Activated naive CD4-positive, alpha-beta T cell treated with anti-CD3 and anti-CD28 coated beads, Interleukin-2, amount 50 U/mL, for 24 hours (primary cell): ENCODE measurements at regions not wholly inside any gene's neighbourhood (a gene's known extent, or its start where the extent isn't known, plus 50 kb on each side); places are given as distances from the start of the nearest gene placed in this dataset.

Experiments
- H3K27ac Mint-ChIP-seq: one replicate; pipeline ENCODE4 v1.8.0; 2021; ENCODE audit warnings: mild to moderate bottlenecking, mixed read lengths
- H3K27me3 Mint-ChIP-seq: one replicate; pipeline ENCODE4 v1.8.0; 2021; ENCODE audit warnings: mixed read lengths
- H3K36me3 Mint-ChIP-seq: one replicate; pipeline ENCODE4 v1.8.0; 2021; ENCODE audit warnings: mixed read lengths
- H3K4me1 Mint-ChIP-seq: one replicate; pipeline ENCODE4 v1.8.0; 2021; ENCODE audit warnings: mixed read lengths
- H3K4me3 Mint-ChIP-seq: one replicate; pipeline ENCODE4 v1.8.0; 2021; ENCODE audit warnings: mild to moderate bottlenecking, mixed read lengths
- H3K9me3 Mint-ChIP-seq: one replicate; pipeline ENCODE4 v1.8.0; 2021; ENCODE audit warnings: mixed read lengths

DNA sequence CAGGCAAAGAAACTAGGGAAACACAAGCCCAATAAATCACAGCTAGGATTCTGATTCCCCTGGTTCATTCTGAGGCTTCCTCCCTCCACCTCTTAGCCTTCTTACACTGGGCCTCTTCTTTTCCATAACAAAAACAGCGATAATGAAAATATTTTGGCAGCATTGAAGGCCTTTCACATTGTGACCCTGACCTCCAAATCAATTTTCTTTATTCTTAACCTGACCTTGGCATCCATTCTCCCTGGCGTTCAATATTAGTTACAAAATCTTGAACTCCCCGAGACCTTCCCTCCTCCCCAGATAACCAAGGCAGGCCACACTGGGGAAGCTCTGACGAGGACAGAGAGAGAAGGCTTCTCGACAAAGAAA, 399.9 kb downstream of the ZSWIM6 start:
- no peaks in the 10 kb centered on the region for H3K9me3 Mint-ChIP-seq
- no peaks in the 10 kb centered on the region for H3K36me3 Mint-ChIP-seq
- no peaks in the 10 kb centered on the region for H3K4me1 Mint-ChIP-seq
- H3K27me3 Mint-ChIP-seq = peaks cover 8% of the 10 kb centered on the region
- no peak overlapping the region for H3K27ac Mint-ChIP-seq
- no peak overlapping the region for H3K4me3 Mint-ChIP-seq

DNA sequence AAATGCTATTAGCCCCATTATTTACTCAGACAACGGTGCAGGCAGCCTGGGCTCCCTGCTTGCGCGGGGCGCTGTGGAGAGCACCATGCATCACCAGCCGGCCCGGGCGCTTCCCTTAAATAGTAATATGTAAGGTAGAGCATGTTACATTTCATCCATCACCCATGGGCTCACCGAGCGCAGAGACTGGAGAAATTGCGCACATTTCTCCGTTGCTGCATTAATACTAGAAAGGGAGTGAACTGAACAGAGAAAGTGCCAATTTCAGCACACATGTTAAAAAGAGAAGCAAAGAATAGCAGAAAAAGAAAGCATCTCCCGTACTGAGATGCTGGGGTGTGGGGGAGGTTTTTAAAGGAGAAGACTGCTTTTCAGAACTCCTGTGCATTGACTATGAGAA, 400.3 kb downstream of the ZSWIM6 start:
- H3K36me3 Mint-ChIP-seq = no peaks in the 10 kb centered on the region
- no peaks in the 10 kb centered on the region for H3K9me3 Mint-ChIP-seq
- no peak overlapping the region for H3K4me3 Mint-ChIP-seq
- no peak overlapping the region for H3K27ac Mint-ChIP-seq
- no peaks in the 10 kb centered on the region for H3K4me1 Mint-ChIP-seq
- H3K27me3 Mint-ChIP-seq = peaks cover 8% of the 10 kb centered on the region

DNA sequence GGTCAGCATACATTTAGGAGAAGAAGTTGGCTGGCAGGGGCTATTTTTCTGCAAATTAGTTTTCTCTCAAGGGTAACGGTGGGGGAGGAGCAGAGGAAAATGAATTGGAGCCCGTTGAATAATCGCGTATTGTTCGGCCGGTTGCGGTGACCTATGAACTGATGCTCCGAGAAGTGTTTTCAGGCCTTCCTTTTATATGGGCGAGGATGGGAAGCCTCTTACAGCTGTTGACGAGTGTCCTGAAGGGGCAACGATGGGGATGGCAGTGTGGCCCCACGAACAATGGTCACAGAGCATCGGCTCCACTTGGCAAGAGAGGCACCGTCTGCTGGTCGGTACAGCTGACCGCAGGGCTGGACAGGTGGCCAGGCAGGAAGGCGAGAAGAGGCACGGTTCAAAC, 400.7 kb downstream of the ZSWIM6 start:
- no peaks in the 10 kb centered on the region for H3K4me1 Mint-ChIP-seq
- peaks cover 8% of the 10 kb centered on the region for H3K27me3 Mint-ChIP-seq
- no peak overlapping the region for H3K27ac Mint-ChIP-seq
- H3K36me3 Mint-ChIP-seq = no peaks in the 10 kb centered on the region
- no peaks in the 10 kb centered on the region for H3K9me3 Mint-ChIP-seq
- H3K4me3 Mint-ChIP-seq = no peak overlapping the region

DNA sequence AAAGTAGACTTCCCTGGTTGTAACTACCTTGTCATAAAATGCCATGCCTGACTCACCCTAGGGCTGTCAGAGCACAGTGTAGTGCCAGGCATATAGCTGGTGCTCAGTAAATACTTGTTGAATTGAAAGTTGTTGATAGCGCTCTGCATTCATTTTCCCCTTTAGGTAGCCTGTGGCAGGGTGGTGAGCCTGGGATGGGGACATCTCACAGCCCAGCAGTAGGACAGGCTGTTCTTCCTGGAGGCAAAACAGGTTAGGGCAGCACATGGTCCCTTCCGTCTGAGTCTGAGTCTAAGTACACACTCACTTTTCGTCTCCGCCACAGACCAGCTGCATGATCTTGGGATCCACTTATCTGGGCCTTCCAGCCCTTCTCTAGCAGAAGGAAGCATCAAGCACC, 401.9 kb downstream of the ZSWIM6 start:
- peaks cover 2% of the 10 kb centered on the region for H3K27me3 Mint-ChIP-seq
- no peaks in the 10 kb centered on the region for H3K36me3 Mint-ChIP-seq
- no peaks in the 10 kb centered on the region for H3K9me3 Mint-ChIP-seq
- no peak overlapping the region for H3K27ac Mint-ChIP-seq
- H3K4me3 Mint-ChIP-seq = no peak overlapping the region
- H3K4me1 Mint-ChIP-seq = no peaks in the 10 kb centered on the region

DNA sequence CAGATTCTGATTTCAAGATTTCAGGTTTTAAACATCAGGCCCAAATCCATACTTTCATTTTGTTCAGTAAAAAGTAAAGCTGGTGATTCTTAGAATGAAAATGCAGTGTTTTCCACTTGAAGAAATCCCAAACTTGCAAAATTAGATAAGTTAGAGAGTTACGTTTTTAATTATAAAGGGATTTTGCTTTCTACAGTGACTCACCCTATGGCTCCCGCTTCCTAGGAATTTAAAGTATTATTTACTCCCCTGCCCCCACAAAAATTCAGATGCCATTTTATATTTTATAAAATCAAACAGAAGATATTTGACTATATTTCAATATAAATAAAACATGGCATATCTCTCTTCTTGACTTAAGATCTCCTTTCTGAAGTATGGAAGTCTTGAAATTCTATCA, 402.9 kb downstream of the ZSWIM6 start:
- Mint-ChIP-seq H3K27me3 (peaks cover 2% of the 10 kb centered on the region), H3K4me1 (no peaks in the 10 kb centered on the region), H3K27ac (no peak overlapping the region), H3K9me3 (no peaks in the 10 kb centered on the region), H3K4me3 (no peak overlapping the region), H3K36me3 (no peaks in the 10 kb centered on the region)

DNA sequence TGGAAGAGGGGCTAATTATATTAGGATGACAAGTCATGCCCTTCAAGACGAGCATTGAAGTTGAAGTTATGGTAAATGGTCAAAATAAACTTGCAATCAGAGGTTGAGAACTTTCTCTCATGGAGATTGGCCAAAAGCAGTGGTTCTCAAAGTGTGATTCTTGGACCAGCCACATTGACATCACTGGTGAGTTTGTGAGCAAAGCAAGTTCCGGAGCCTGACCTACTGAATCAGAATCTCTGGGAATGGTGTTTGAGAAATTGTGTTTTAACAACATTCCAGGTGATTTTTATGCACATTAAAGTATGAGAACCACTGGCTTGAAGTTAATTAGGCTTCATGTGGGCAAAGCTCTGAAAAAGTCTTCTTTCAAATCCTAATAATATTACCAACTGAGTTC, 403.5 kb downstream of the ZSWIM6 start:
- Mint-ChIP-seq H3K9me3 (no peaks in the 10 kb centered on the region), H3K27ac (no peak overlapping the region), H3K27me3 (no peaks in the 10 kb centered on the region), H3K4me3 (no peak overlapping the region), H3K36me3 (no peaks in the 10 kb centered on the region), H3K4me1 (no peaks in the 10 kb centered on the region)

DNA sequence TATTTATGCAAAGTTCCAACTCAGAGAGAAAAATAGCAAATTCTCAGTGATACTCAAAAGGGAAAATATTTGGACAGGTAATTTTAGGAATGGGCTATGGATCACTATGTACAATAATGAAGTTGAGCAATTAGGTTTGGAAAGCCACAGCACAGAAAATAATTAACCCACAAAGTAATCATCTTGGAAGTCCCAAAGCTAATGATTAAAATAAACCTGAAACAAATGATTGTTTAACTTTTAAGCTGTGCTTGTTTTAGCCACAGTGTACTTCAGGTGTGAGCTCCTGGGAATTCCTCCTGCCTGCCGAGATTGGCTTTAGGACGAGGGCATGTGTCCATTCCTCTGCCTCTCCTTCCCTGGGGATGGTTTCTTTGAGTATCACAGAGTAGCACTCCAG, 403.9 kb downstream of the ZSWIM6 start:
- no peaks in the 10 kb centered on the region for H3K36me3 Mint-ChIP-seq
- no peaks in the 10 kb centered on the region for H3K9me3 Mint-ChIP-seq
- H3K27me3 Mint-ChIP-seq = no peaks in the 10 kb centered on the region
- no peak overlapping the region for H3K4me3 Mint-ChIP-seq
- no peak overlapping the region for H3K27ac Mint-ChIP-seq
- no peaks in the 10 kb centered on the region for H3K4me1 Mint-ChIP-seq

DNA sequence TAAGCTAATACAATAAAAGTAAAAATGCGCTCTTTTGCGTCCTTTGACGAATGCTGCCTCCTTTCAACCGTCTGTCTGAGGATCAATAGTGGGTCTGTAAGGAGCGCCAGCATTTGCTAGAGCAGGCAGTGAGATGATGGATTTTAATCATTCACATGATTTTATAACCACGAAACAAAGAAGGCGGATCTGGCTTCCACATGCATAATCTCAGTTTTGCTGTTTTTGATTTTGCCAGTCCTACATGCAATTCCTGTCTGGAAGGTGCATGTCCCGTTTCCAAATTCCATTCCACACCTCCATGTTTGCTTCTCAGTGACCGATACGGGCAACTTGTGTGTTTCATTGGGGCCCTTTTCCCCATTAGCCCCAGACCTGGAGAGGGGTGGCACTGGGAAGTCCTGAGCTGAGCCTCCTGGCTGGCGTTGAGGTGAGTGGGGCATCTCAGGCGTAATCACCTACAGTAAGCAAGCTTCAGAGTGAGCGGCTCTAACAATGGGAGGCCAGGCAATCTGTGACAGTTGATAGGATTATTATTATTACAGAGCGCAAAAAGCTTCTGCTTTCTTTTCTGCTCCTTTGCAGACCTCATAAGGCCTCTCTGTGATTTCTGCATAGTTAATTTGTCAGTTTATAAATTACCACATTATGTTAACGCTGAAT, 405.4 kb downstream of the ZSWIM6 start:
- Mint-ChIP-seq H3K27ac (no peak overlapping the region), H3K4me1 (no peaks in the 10 kb centered on the region), H3K9me3 (no peaks in the 10 kb centered on the region), H3K27me3 (peaks cover 2% of the 10 kb centered on the region), H3K4me3 (no peak overlapping the region), H3K36me3 (no peaks in the 10 kb centered on the region)

DNA sequence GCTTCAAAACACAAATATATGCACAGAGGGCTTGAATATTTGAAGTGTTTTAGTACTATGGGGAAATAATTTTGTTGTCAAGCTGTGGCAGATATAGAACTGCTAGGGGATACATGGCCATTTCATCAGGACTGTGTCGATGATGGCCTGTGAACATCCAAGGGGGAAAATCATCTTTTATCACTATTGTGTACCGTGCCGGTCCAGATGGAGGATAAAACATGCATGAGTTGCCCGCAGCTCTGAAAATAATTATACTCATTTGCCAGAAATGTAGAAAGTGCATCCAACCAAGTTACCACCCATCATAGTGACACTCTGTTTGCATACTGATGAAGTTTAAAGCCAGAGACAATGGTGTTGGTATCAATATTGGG, 405.9 kb downstream of the ZSWIM6 start:
- Mint-ChIP-seq H3K9me3 (no peaks in the 10 kb centered on the region), H3K4me1 (no peaks in the 10 kb centered on the region), H3K4me3 (no peak overlapping the region), H3K36me3 (no peaks in the 10 kb centered on the region), H3K27me3 (peaks cover 2% of the 10 kb centered on the region), H3K27ac (no peak overlapping the region)

DNA sequence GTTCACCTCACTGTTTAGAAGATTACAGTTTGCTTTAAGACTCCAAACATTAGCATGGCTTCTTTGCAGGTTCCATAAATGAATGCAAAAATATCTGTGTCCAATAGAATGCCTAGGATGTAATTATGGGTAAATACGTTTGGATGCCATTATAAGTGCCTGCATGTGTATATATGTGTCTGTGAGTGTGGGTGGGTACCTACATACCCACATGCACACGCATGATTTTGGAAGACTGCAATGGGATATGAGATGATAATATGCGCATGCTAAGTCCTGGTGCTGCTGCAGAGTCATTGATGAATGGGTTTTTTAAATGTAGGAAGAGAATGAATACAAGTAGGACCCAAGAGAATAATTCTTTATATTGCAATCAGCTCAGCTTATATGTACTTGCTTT, 406.4 kb downstream of the ZSWIM6 start:
- Mint-ChIP-seq H3K27ac (no peak overlapping the region), H3K4me1 (no peaks in the 10 kb centered on the region), H3K27me3 (peaks cover 2% of the 10 kb centered on the region), H3K4me3 (no peak overlapping the region), H3K36me3 (no peaks in the 10 kb centered on the region), H3K9me3 (no peaks in the 10 kb centered on the region)

DNA sequence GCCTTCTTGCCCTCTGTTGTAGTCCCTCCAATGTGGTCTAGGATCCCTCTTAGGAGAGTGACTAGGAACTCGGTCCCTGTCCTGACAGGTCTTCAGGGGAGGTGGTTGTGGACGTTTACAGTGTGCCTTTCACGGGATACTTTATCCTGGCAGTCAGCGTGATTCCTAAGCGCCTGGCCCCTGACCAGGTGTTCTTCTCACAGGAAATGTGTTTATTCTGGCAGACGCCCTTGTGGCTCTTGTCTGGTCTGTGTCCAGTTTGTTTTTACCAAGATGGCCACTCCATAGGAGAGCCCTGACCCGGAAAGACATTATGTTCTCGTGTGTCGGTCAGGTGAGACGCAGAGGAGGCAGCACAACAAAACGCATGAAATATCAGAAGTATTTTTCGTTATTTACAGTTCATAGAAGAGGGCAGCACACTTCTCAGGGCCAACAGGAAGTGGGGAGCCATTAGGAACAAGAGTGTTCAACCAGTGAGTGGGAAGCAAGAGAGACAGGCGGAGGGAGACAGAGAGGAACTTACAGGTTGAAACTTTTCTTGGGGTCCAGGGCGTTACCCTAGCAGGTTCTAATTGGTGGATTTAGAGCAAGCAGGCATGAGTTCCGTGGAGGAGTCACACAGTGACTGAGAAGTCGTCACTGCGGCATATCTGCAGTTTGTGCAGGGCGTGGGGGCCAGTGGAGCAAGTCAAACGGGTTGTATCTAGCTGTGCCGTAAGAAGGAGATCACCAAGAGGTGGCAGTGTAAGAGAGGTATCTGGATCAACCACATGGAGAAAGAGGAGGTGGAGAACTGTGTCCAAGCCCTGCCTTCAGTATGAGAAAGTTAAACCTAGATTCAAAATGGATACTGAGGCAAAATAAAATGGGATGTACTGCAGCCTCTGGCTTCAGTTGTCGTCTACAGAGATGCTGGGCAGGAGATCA, 412.9 kb downstream of the ZSWIM6 start:
- peaks cover 2% of the 10 kb centered on the region for H3K27me3 Mint-ChIP-seq
- no peaks in the 10 kb centered on the region for H3K4me1 Mint-ChIP-seq
- H3K27ac Mint-ChIP-seq = no peak overlapping the region
- H3K36me3 Mint-ChIP-seq = no peaks in the 10 kb centered on the region
- H3K9me3 Mint-ChIP-seq = peaks cover 4% of the 10 kb centered on the region
- H3K4me3 Mint-ChIP-seq = no peak overlapping the region

DNA sequence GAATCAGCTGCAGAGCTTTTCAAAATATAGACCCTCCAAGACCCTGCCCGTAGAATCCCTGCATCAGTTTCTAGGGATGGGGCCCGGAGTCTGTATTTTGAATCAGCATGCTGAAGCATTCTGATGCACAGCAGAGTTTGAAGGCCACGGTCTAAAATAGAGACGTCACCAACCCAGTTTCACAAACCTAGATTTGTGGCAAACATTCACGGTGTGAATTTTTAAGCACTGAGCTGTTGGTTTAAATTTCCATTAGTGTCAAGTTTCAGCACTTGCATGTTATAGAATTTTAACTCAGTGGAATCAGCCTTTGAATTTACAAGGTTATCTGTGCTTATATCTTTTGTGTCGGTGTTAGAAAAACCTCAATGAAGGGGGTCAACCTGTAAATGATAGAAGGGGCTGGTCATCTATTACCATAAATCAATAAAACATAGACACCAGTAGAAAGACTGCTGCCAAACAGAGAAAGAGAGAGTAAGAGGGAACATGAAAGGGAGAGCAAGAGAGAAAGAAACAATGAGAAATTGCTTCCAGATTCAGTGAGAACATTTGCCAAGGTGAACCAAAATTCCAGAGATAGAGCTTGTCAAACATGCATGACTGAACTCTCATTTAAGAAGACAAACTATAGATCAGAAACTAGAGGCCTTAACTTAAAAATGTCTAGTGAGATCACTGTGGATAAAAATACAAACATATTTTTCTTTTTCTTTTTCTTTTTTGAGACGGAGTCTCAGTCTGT, 414.9 kb downstream of the ZSWIM6 start:
- Mint-ChIP-seq H3K4me3 (no peak overlapping the region), H3K36me3 (no peaks in the 10 kb centered on the region), H3K27ac (no peak overlapping the region), H3K4me1 (no peaks in the 10 kb centered on the region), H3K27me3 (no peaks in the 10 kb centered on the region), H3K9me3 (peaks cover 4% of the 10 kb centered on the region)

DNA sequence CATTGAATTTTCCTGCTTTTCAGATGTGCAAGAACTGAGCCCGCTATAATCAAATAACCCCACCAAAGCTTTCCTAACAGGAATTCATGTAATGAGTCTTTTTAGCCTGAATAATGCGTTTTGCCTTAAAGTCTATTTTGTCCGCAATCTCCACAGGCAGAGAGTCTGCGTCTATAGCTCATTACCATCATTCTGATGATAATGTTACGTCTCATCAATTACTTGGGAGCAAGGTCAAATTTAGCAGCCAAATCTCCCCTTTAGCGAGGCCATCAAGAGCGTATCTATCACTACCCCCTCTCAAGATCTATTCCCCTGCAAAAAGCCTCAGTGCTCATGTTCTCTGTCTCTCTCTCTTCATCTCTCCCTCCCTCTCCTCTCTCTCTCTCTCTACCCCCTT, 416.1 kb downstream of the ZSWIM6 start:
- no peaks in the 10 kb centered on the region for H3K4me1 Mint-ChIP-seq
- no peaks in the 10 kb centered on the region for H3K36me3 Mint-ChIP-seq
- peaks cover 4% of the 10 kb centered on the region for H3K9me3 Mint-ChIP-seq
- no peak overlapping the region for H3K4me3 Mint-ChIP-seq
- H3K27ac Mint-ChIP-seq = no peak overlapping the region
- no peaks in the 10 kb centered on the region for H3K27me3 Mint-ChIP-seq

DNA sequence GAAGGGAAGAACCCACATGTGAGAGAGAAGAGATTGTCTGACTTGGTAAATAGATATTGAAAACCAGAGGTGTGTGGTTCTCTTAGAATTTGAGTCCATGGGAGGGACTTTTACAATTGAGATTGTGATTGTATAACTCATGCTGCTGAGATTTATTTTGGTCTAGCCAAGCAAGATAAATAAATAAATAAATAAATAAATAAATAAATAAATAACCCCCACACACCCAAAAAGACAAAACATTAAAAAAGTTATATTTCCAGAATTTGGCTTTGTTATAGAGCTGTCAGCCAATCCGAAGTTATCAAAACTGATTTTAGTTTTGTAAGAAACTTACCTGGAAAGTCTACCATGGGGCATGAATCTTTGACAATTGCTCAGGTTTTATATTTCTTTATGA, 416.6 kb downstream of the ZSWIM6 start:
- H3K4me1 Mint-ChIP-seq = no peaks in the 10 kb centered on the region
- no peaks in the 10 kb centered on the region for H3K27me3 Mint-ChIP-seq
- H3K27ac Mint-ChIP-seq = no peak overlapping the region
- H3K4me3 Mint-ChIP-seq = no peak overlapping the region
- peaks cover 4% of the 10 kb centered on the region for H3K9me3 Mint-ChIP-seq
- no peaks in the 10 kb centered on the region for H3K36me3 Mint-ChIP-seq

DNA sequence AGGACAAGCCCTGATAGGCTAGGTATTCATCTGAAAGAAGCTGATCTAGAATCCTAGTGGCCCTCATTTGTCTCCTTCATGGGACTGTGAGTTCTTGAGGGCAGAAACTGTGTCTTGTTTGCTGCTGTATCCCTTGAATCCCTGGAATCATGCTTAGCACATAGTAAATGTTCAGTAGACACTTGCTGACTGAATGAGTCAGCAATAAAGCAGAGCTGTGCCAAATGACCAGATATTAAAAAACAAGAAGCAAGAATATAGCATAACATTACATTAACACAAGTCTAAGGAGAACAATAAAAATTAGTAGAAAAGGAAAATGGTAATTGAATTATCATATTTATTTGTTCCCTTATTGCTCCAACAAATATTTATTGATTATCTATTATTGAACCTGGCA, 420.5 kb downstream of the ZSWIM6 start:
- Mint-ChIP-seq H3K4me3 (no peak overlapping the region), H3K4me1 (no peaks in the 10 kb centered on the region), H3K9me3 (no peaks in the 10 kb centered on the region), H3K27ac (no peak overlapping the region), H3K27me3 (no peaks in the 10 kb centered on the region), H3K36me3 (no peaks in the 10 kb centered on the region)

DNA sequence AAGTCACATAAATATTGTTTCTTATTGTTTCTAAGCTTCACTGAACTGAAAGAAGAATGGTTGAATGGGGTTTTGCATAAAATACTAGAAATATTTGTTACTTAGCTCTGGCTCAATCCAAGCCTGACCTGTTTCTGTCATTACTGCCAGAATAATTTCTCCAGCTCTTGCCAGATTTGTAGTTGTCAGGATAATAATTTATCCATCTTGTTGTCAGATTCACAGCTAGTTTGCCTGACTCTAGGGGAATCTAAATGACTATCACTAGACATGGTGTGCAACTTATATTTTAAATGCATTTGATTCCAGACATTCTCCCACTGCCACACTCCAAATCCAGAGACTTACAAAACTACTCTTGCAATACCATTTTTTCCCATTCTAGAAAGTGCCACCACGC, 422.7 kb downstream of the ZSWIM6 start:
- Mint-ChIP-seq H3K27me3 (no peaks in the 10 kb centered on the region), H3K4me3 (no peak overlapping the region), H3K4me1 (no peaks in the 10 kb centered on the region), H3K9me3 (no peaks in the 10 kb centered on the region), H3K27ac (no peak overlapping the region), H3K36me3 (no peaks in the 10 kb centered on the region)
